HCT116 (cell line): ENCODE measurements at regions not wholly inside any gene's neighbourhood (a gene's known extent, or its start where the extent isn't known, plus 50 kb on each side); places are given as distances from the start of the nearest gene placed in this dataset.

Experiments used
- ATAC-seq: fragments of 200-7000 bp; cut with Tn5 transposase; 2 replicates; pipeline ENCODE4 v1.9.1; 2020; ENCODE audit warnings: mild to moderate bottlenecking, moderate library complexity
- BruUV-seq: library from RNA; stranded (reverse); fragments of 400-500 nt; replicated peaks from 2 replicates; lab custom pipeline; 2021; lab: Mats Ljungman, UMichigan
- CTCF ChIA-PET: fragments of 300-600 bp; sonication (Branson Sonifier 250); formaldehyde crosslinking; loops from one replicate; lab custom pipeline; 2021; ENCODE audit warnings: antibody characterized with exemption; lab: Charles Lee
- POLR2A ChIA-PET: fragments of 300-600, 350-600 bp; sonication (Branson Sonifier 250); formaldehyde crosslinking; loops from one replicate; lab custom pipeline; 2021; ENCODE audit warnings: antibody characterized with exemption; lab: Charles Lee
- RAD21 ChIA-PET, 2 experiments: fragments of 300-600 bp; sonication (Branson Sonifier 250); formaldehyde crosslinking; loops; one replicate each; lab custom pipeline; 2023; ENCODE audit warnings: low total read pairs in 2 of 2; ENCODE audit not compliant: uncharacterized antibody in 2 of 2, unreplicated experiment in 2 of 2, low non-redundant PET in 1 of 2; lab: Charles Lee
- DNase-seq: peaks from one replicate; pipeline ENCODE4 v3.0.0-alpha.2; 2010; ENCODE audit warnings: low read depth, low spot score
- H2AFZ ChIP-seq: fragments of 200-600 bp; shearing (Covaris generic), sonication (generic); 2 replicates; pipeline ENCODE4 v1.6.1; 2017; ENCODE audit warnings: low read depth, mixed run types, mixed read lengths, antibody characterized with exemption, low read length; ENCODE audit not compliant: poor library complexity, severe bottlenecking
- H3K27ac ChIP-seq: 2 replicates; pipeline ENCODE4 v1.5.1; 2012; ENCODE audit warnings: low read depth, low read length
- H3K27me3 ChIP-seq: fragments of 200-600 bp; sonication (generic); 2 replicates; pipeline ENCODE4 v1.6.1; 2016; ENCODE audit warnings: mixed run types, low read length, mixed read lengths; ENCODE audit not compliant: insufficient read depth
- H3K36me3 ChIP-seq, 2 experiments: fragments of 200-500 bp in 1 of 2; fragments of 200-600 bp in 1 of 2; sonication (Bioruptor generic) in 1 of 2; sonication (generic) in 1 of 2; 2 replicates each; pipeline versions ENCODE4 v1.5.1 to v1.6.1; 2014 to 2016; ENCODE audit warnings: low read length in 2 of 2, inconsistent platforms in 1 of 2, mixed read lengths in 1 of 2, mixed run types in 1 of 2; ENCODE audit not compliant: insufficient read depth in 2 of 2, control insufficient read depth in 1 of 2
- H3K4me1 ChIP-seq, 2 experiments: fragments of 200-600 bp in 1 of 2; sonication (generic) in 1 of 2; 2 replicates each; pipeline versions ENCODE4 v1.5.1 to v1.6.1; 2012 to 2017; ENCODE audit warnings: low read length in 2 of 2, inconsistent platforms in 1 of 2, mild to moderate bottlenecking in 1 of 2, mixed read lengths in 1 of 2, mixed run types in 1 of 2, moderate library complexity in 1 of 2; ENCODE audit not compliant: insufficient read depth in 2 of 2, control insufficient read depth in 1 of 2
- H3K4me2 ChIP-seq: fragments of 200-600 bp; sonication (generic); 2 replicates; pipeline ENCODE4 v1.6.1; 2017; ENCODE audit warnings: mixed run types, low read length, mixed read lengths
- H3K4me3 ChIP-seq, 2 experiments: fragments of 200-600 bp in 1 of 2; sonication (generic) in 1 of 2; replicated peaks in 1 of 2; 2 replicates each; pipeline ENCODE4 v1.5.1; 2011 to 2016; ENCODE audit warnings: low read length in 2 of 2, control low read depth in 1 of 2, low read depth in 1 of 2, mild to moderate bottlenecking in 1 of 2, mixed read lengths in 1 of 2, mixed run types in 1 of 2
- H3K79me2 ChIP-seq: fragments of 200-600 bp; sonication (generic); 2 replicates; pipeline ENCODE4 v1.6.1; 2017; ENCODE audit warnings: mild to moderate bottlenecking, mixed run types, low read length, moderate library complexity, mixed read lengths; ENCODE audit not compliant: insufficient read depth
- H3K9ac ChIP-seq: fragments of 200-600 bp; sonication (generic); 2 replicates; pipeline ENCODE4 v1.6.1; 2016; ENCODE audit warnings: low read length, mixed read lengths
- H3K9me2 ChIP-seq: fragments of 200-600 bp; sonication (generic), shearing (Covaris generic); 2 replicates; pipeline ENCODE4 v1.6.1; 2017; ENCODE audit warnings: mixed run types, mild to moderate bottlenecking, moderate library complexity; ENCODE audit not compliant: insufficient read depth
- H3K9me3 ChIP-seq, 2 experiments: fragments of 200-500 bp in 1 of 2; fragments of 200-600 bp in 1 of 2; sonication (Bioruptor generic) in 1 of 2; sonication (generic) in 1 of 2; 2 replicates each; pipeline ENCODE4 v1.6.1; 2014 to 2017; ENCODE audit warnings: low read length in 2 of 2, mixed read lengths in 2 of 2, inconsistent platforms in 1 of 2, low read depth in 1 of 2, mild to moderate bottlenecking in 1 of 2, mixed run types in 1 of 2, moderate library complexity in 1 of 2; ENCODE audit not compliant: control insufficient read depth in 1 of 2, insufficient read depth in 1 of 2
- H4K20me1 ChIP-seq: fragments of 200-600 bp; sonication (generic), shearing (Covaris generic); 2 replicates; pipeline ENCODE4 v1.6.1; 2017; ENCODE audit warnings: mixed run types, mild to moderate bottlenecking, moderate library complexity; ENCODE audit not compliant: insufficient read depth
- ATF3 ChIP-seq: IDR thresholded peaks from 2 replicates; pipeline ENCODE4 v1.6.1; 2012
- CTCF ChIP-seq, 3 experiments: fragments of 200-600 bp in 1 of 3; sonication (generic) in 1 of 3; IDR thresholded peaks in 2 of 3; conservative IDR thresholded peaks in 1 of 3; 2 replicates each; pipeline ENCODE4 v1.5.1; 2012 to 2017; ENCODE audit warnings: low read depth in 2 of 3, low read length in 2 of 3, antibody characterized with exemption in 1 of 3, borderline replicate concordance in 1 of 3, control low read depth in 1 of 3, mild to moderate bottlenecking in 1 of 3, mixed read lengths in 1 of 3, mixed run types in 1 of 3, moderate library complexity in 1 of 3; ENCODE audit not compliant: insufficient read depth in 1 of 3
- EGR1 ChIP-seq: IDR thresholded peaks from 2 replicates; pipeline ENCODE4 v1.6.1; 2012; ENCODE audit warnings: low read depth
- FOSL1 ChIP-seq: IDR thresholded peaks from 2 replicates; pipeline ENCODE4 v1.6.1; 2012; ENCODE audit warnings: low read depth
- JUND ChIP-seq: IDR thresholded peaks from 2 replicates; pipeline ENCODE4 v1.6.1; 2012
- MAX ChIP-seq: IDR thresholded peaks from 2 replicates; pipeline ENCODE4 v1.6.1; 2012
- POLR2A ChIP-seq: IDR thresholded peaks from 2 replicates; pipeline ENCODE4 v1.7.0; 2011; ENCODE audit warnings: borderline replicate concordance; ENCODE audit not compliant: insufficient read depth, insufficient read length; ENCODE audit errors: extremely low read depth
- POLR2AphosphoS5 ChIP-seq: IDR thresholded peaks from 2 replicates; pipeline ENCODE4 v1.6.1; 2011; ENCODE audit warnings: mild to moderate bottlenecking, low read depth, low read length, moderate library complexity
- REST ChIP-seq: IDR thresholded peaks from 2 replicates; pipeline ENCODE4 v1.6.1; 2012; ENCODE audit warnings: low read depth
- TCF7L2 ChIP-seq: IDR thresholded peaks from 2 replicates; pipeline ENCODE4 v1.7.0; 2011; ENCODE audit warnings: borderline replicate concordance, inconsistent platforms; ENCODE audit not compliant: insufficient read depth, insufficient read length; ENCODE audit errors: extremely low read depth
- YY1 ChIP-seq: IDR thresholded peaks from 2 replicates; pipeline ENCODE4 v1.6.1; 2011; ENCODE audit warnings: low read length, low read depth, moderate library complexity, mild to moderate bottlenecking; ENCODE audit not compliant: insufficient replicate concordance; ENCODE audit errors: extremely low read depth
- ZBTB33 ChIP-seq: IDR thresholded peaks from 2 replicates; pipeline ENCODE4 v1.6.1; 2011; ENCODE audit warnings: mild to moderate bottlenecking, low read length, moderate library complexity; ENCODE audit not compliant: insufficient replicate concordance; ENCODE audit errors: extremely low read depth
- intact Hi-C: fragments of 100-400 bp; cut with micrococcal nuclease; formaldehyde crosslinking; loops from 2 replicates; pipeline ENCODE4 v1.10.0; 2022

GRCh38 chr3:44090036-44090435 is 151.7 kb upstream of the TOPAZ1 start:
- POLR2A ChIA-PET = no interaction called here
- no TSS peak for BruUV-seq
- DNase-seq (no peak), ATAC-seq (no peak)
- no peak overlapping the region for H3K27ac ChIP-seq
- no peaks in the 10 kb centered on the region for H3K79me2 ChIP-seq
- intact Hi-C loops = no loop called here
- H3K4me1 ChIP-seq = no peaks in the 10 kb centered on the region
- H3K9ac ChIP-seq = no peak overlapping the region
- H3K4me2 ChIP-seq = no peak overlapping the region
- RAD21 ChIA-PET = no interaction called here
- no peak overlapping the region for H3K4me3 ChIP-seq
- H4K20me1 ChIP-seq = no peaks in the 10 kb centered on the region
- no peaks in the 10 kb centered on the region for H3K9me3 ChIP-seq
- H3K36me3 ChIP-seq = no peaks in the 10 kb centered on the region
- CTCF ChIA-PET = no interaction called here
- no peaks in the 10 kb centered on the region for H3K9me2 ChIP-seq
- H2AFZ ChIP-seq = no peak overlapping the region
- no peak for TF ChIP-seq POLR2AphosphoS5
- 0 out of 2 replicates have a peak, but pooled peaks have one; percentile 7 for TF ChIP-seq FOSL1
- peaks cover 11% of the 10 kb centered on the region; the same call in 1 of the 2 replicates for H3K27me3 ChIP-seq

GRCh38 chr3:44092497-44092896 is 149.2 kb upstream of the TOPAZ1 start:
- CTCF ChIA-PET = no interaction called here
- H3K36me3 ChIP-seq = no peaks in the 10 kb centered on the region
- H4K20me1 ChIP-seq = no peaks in the 10 kb centered on the region
- H3K27me3 ChIP-seq = peaks cover 14% of the 10 kb centered on the region
- H3K9me2 ChIP-seq = no peaks in the 10 kb centered on the region
- no peak overlapping the region for H2AFZ ChIP-seq
- no peak overlapping the region for H3K4me3 ChIP-seq
- H3K9me3 ChIP-seq = no peaks in the 10 kb centered on the region
- RAD21 ChIA-PET = no interaction called here
- intact Hi-C loops = no loop called here
- H3K79me2 ChIP-seq = no peaks in the 10 kb centered on the region
- POLR2A ChIA-PET = no interaction called here
- no peak overlapping the region for H3K9ac ChIP-seq
- DNase-seq (no peak), ATAC-seq (no peak)
- no peaks in the 10 kb centered on the region for H3K4me1 ChIP-seq
- BruUV-seq = no TSS peak
- H3K27ac ChIP-seq = no peak overlapping the region
- H3K4me2 ChIP-seq = no peak overlapping the region
- TF ChIP-seq CTCF (IDR thresholded peaks at IDR 0.05 in 2 of 3, conservative IDR thresholded peaks at IDR 0.05 in 1 of 3; ENCODE audit: borderline replicate concordance in 1 of 3, insufficient read depth in 1 of 3, low read depth in 2 of 3, low read length in 2 of 3) (no peak), POLR2A (no peak), EGR1 (no peak), TCF7L2 (no peak), REST (no peak), POLR2AphosphoS5 (no peak), MAX (no peak), ATF3 (no peak), JUND (no peak), YY1 (no peak), ZBTB33 (no peak)
